Stimulated activated CD4-positive, alpha-beta T cell treated with anti-CD3 and anti-CD28 coated beads, Interleukin-4, amount 100 ng/mL, for 24 hours (primary cell): ENCODE measurements at regions not wholly inside any gene's neighbourhood (a gene's known extent, or its start where the extent isn't known, plus 50 kb on each side); places are given as distances from the start of the nearest gene placed in this dataset.

ENCODE experiments used
- DNase-seq: peaks from one replicate; pipeline ENCODE4 v3.0.0-alpha.2; 2020

DNA sequence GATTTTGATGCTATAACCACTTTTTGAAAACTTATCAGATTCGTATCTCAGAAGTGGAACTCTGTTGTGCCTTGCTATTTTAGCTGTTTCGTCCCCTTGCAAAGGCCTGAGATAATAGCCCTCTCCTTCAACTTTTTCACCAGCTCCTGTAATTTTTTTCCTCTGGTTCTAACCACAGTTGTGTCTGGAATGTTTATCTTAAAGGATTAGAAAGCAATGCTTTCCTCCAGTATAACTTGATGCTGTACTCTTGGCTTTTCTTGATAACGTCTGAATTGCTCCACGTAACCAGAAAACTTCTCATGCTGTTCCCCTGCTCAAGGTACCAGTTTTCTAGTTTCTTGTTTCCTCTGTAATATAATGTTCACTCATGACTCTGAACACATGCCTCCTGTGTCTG is 209.4 kb downstream of the DTWD2 start:
- DNase-seq, result no peak

GRCh38 chr5:118777189-118777736 is 211.1 kb downstream of the DTWD2 start:
- no peak for DNase-seq

- no peak for DNase-seq
These were observed 211.6 kb downstream of the DTWD2 start for GRCh38 chr5:118776755-118777154.

DNA sequence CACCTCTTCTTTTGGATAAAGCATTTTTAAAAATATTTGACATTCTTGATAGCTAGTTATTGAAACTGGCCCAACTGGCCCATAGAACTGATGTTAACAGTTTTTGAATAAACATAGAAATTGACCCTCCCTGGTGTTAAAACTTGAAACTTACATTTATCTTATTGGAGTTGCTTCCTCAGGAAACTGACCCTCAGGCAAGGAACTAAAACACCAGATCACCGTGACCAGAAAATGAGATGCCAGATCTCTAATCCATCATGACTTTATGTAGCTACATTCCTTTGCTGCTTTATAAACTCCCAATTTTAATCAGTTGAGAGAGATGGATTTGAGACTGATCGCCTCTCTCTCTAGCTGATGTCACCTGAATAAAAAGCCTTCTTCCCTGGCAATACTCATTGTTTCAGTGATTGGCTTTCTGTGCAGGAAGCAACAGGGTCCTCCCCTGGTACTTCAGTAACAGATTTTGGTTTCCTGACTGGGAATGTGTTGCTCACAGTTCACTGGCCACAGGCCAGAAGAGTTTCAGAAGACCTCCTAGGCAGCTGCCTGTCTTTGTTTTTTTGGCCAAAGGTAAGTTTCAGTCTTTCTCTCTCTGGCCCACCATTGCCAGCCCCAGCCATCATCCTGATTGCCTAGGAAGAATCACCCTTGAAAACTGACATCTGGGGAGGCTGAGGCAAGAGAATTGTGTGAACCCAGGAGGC is 212.4 kb downstream of the DTWD2 start:
- DNase-seq, result no peak

DNA sequence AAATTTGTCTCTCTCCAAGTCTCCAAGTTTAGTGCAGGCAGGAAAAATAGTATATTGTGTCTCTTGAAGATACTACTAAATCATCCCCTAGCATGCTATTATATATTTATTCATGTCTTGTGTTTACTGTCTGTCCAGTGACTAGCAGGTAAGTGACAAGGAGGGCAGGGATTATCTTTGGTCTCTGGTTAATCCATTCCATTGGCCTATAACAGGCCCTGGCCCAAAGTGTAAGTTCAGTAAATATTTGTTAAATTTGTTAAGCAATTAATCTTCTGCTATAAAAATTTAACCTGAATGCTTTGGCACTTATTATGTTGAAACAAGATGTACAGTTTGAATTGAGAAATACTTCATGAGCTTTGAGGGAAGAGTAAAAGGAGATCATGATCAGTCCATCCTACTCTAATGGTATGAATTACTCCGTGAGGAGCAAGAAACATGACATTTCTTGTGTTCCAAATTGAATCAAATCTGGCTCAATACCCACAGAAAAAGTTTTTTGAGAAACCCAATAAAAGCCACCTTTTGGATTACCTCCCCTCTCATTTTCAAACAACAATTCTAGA is 219.7 kb downstream of the DTWD2 start:
- DNase-seq, result no peak

DNA sequence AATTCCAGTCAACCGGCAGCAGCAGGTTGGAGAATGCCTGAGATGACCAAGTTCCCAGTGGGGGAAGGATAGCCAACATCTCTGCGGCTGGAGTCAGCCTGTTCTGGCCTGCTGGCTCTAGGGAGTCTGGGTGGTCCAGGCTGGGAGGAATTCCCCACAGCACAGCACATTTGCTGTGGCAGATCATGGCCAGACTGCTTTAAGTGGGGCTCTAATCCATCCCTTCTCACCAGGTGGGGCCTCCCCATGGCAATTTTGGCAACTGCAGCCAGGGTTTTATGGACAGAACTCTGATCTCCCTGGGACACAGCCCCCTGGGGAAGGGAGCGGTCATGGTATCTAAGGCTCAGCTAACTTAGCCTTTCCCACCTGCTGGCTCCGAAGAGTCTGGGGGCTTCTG is 226.1 kb downstream of the DTWD2 start:
- no peak for DNase-seq

DNA sequence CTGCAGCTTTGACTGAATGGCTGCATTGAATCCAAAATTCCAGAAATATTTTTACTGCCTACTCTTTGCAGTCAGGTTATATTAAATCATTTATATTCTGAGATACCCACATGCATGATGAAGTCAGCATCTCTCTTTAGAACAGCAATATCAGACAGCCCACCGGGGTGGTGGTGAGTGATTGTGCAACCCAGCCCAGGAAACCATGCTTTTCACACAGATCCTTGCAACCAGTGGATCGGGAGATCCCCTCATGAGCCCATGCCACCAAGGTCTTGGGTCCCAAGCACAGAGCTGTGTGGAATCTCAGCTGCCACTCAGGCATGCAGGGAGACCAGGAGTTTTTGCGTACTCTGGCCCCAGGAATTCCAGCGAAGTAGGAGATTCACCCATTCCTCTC is 226.5 kb downstream of the DTWD2 start:
- DNase-seq, result no peak

- no peak for DNase-seq
These were observed 235.4 kb downstream of the DTWD2 start for GRCh38 chr5:118752969-118753368.

DNA sequence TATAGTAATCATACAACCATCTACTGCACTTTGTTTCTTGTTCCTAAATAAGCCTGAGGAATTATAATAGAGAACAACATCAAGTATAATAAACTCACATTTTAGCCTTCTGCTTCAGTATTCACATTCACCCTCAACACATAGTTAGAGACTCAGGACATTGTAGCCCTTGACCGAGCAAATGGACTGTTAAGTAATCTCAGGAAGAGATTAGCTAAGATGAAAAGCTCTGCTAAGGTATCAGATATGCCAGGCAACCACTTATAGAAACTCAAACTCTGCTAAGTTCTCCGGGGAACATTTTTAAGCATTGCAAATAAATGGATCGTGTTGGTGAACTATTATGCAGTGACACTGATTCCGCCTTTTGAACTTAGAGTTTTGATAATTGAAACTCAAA is 252.0 kb downstream of the DTWD2 start:
- no peak for DNase-seq

DNA sequence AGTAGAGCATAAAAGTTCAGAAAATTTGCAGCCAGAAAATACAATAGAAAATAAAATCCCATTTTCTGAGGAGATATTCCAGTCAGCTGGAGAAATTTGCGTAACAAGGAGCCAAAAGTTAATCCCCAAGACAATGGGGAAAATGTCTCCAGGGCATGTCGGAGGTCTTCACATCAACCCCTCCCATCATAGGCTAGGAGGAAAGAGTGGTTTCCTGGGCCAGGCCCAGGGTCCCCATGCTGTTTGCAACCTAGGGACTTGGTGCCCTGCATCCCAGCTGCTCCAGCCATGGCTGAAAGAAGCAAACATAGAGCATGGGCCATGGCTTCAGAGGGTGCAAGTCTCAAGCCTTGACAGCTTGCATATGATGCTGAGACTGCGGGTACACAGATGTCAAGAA is 255.0 kb downstream of the DTWD2 start:
- DNase-seq, result no peak

DNA sequence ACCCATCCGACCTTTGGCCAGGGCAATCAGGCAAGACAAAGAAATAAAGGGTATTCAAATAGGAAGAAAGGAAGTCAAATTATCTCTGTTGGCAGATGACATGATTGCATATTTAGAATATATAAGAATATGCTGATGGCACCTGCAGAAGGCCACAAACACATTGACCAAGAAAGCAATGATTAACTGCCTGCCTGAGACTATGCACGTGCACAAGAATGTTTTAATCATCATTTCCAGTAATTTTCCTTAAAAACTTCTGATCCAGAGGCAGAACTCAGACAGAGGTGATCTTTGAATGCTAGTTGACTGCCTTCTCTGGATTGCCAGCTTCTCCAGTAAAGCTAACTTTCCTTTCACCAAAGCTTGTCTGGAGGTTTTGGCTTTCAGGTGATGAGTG is 260.2 kb downstream of the DTWD2 start:
- DNase-seq, result no peak

GRCh38 chr5:118726891-118727290 is 261.5 kb downstream of the DTWD2 start:
- no peak for DNase-seq

DNA sequence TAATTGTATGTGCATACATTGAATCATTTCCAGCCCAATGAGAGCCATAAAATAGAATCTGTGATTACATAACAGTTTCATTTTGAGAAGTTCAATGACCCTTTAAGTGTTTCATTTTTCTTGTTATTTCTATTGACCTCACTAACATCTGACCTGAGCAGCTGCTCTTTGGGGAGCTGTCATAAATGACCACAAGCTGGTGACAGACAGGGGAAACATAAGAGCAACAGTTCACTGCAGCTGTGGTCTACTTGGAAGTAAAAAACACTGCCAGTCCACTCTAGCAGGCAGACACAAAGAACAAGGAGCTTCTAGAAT is 265.4 kb downstream of the DTWD2 start:
- no peak for DNase-seq

GRCh38 chr5:118722122-118723020 is 266.0 kb downstream of the DTWD2 start:
- no peak for DNase-seq

GRCh38 chr5:118711727-118712126 is 276.6 kb downstream of the DTWD2 start:
- no peak for DNase-seq

- DNase-seq, result no peak
These were observed 282.2 kb downstream of the DTWD2 start for GRCh38 chr5:118705959-118706667.

DNA sequence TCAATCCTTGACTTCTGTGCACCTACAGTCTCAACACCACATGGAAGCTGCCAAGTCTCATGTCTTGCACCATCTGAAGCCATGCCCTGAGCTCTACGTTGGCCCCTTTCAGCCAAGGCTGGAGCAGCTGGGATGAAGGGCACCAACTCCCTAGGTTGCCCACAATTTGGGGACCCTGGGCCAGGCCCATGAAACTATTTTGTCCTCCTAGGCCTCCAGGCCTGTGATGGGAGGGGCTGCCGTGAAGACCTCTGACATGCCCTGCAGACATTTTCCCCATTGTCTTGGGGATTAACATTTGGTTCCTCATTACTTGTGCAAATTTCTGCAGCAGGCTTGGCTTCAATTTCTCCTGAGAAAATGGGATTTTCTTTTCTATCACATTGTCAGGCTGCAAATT is 285.1 kb downstream of the DTWD2 start:
- DNase-seq, result no peak

- no peak for DNase-seq
These were observed 286.6 kb downstream of the DTWD2 start for GRCh38 chr5:118701791-118702190.

DNA sequence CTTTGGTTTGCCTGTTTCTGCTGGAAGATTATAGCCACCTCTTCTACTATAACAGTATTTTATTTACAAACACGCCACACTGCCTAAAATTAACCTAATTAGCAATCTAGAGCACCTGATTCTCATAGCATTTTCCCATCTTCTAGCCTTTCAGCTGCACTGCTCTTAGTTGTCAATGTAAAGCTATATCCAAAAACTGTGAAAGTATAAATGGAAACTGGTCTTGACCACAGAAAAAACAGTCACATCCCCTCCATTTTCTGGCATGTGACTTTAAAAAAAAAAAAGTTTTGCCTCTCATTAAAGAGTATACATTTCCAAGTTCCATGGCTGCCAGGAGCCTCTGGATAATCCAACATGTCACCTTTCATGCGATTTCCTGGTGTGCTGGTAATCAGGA is 287.8 kb downstream of the DTWD2 start:
- DNase-seq, result no peak

DNA sequence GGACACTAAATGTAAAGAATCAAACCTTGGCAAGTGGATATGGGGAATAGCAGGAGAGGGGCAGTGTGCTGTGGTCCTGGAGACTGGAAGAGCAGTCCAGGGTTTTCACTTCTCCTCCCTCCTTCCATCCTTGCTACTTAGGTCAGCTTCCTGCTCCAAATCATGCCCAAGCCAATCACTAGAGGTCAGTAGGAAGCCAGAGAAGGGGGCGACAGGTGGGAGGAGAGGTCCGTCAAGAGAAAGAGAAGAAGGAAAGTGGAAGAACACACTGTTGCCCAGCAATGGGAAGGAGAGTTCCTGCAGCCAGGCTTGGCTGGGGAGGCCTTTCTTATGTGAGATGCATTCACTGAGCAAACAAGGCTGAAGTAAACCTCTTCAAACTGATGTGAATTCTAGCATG is 289.6 kb downstream of the DTWD2 start:
- DNase-seq, result no peak

DNA sequence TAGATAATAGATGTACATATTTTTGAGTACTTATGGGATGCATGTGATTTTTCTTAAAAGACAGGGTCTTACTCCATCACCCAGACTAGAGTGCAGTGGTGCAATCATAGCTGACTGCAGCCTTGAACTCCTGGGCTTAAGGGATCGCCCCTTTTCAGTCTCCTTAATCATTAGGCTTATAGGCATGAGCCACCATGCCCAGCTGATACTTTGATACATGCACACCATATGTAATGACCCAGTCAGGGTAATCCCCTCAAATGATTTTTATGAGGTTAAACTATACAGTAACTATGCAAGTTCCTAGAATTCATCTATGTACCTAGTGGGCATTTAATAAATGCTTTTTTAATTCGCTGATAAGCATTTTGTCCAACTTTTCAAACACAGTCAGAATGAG is 292.3 kb downstream of the DTWD2 start:
- no peak for DNase-seq

GRCh38 chr5:118692811-118693342 is 295.5 kb downstream of the DTWD2 start:
- DNase-seq, result no peak
